ENCODE measurements at regions not wholly inside any gene's neighbourhood (a gene's known extent, or its start where the extent isn't known, plus 50 kb on each side); places are given as distances from the start of the nearest gene placed in this dataset.

GRCh38 chr2:9069543-9069942, 66.1 kb upstream of the MBOAT2 start:
- Mint-ChIP-seq H3K27ac (ENCODE audit: unreplicated experiment) (no peak overlapping the region), H3K9me3 (ENCODE audit: unreplicated experiment) (no peaks in the 10 kb centered on the region)

GRCh38 chr2:9065901-9066300, 62.4 kb upstream of the MBOAT2 start:
- DNase-seq (ENCODE audit: low spot score), result no peak
- H3K4me3 Mint-ChIP-seq (ENCODE audit: unreplicated experiment), result no peak overlapping the region
- peaks cover 5% of the 10 kb centered on the region for H3K36me3 Mint-ChIP-seq (ENCODE audit: low read depth, unreplicated experiment)
- H3K27me3 Mint-ChIP-seq (ENCODE audit: unreplicated experiment), result peaks cover 1% of the 10 kb centered on the region
- H3K4me1 Mint-ChIP-seq (ENCODE audit: unreplicated experiment), result no peaks in the 10 kb centered on the region
- no peak overlapping the region for H3K27ac Mint-ChIP-seq (ENCODE audit: unreplicated experiment)
- TF ChIP-seq CTCF (IDR thresholded peaks at IDR 0.05; ENCODE audit: unreplicated experiment), result no peak
- no peaks in the 10 kb centered on the region for H3K9me3 Mint-ChIP-seq (ENCODE audit: unreplicated experiment)

More at GRCh38 chr2:9069543-9069942, 66.1 kb upstream of the MBOAT2 start:
- TF ChIP-seq CTCF (IDR thresholded peaks at IDR 0.05; ENCODE audit: unreplicated experiment), result no peak
- no peak for DNase-seq (ENCODE audit: low spot score)
- Mint-ChIP-seq H3K4me3 (ENCODE audit: unreplicated experiment) (no peak overlapping the region), H3K27me3 (ENCODE audit: unreplicated experiment) (peaks cover 1% of the 10 kb centered on the region), H3K36me3 (ENCODE audit: low read depth, unreplicated experiment) (peaks cover 5% of the 10 kb centered on the region), H3K4me1 (ENCODE audit: unreplicated experiment) (no peaks in the 10 kb centered on the region)

- TF ChIP-seq CTCF (IDR thresholded peaks at IDR 0.05; ENCODE audit: unreplicated experiment), result no peak
- Mint-ChIP-seq H3K27me3 (ENCODE audit: unreplicated experiment) (peaks cover 1% of the 10 kb centered on the region), H3K9me3 (ENCODE audit: unreplicated experiment) (no peaks in the 10 kb centered on the region), H3K4me1 (ENCODE audit: unreplicated experiment) (peaks cover 6% of the 10 kb centered on the region), H3K4me3 (ENCODE audit: unreplicated experiment) (no peak overlapping the region), H3K27ac (ENCODE audit: unreplicated experiment) (no peak overlapping the region), H3K36me3 (ENCODE audit: low read depth, unreplicated experiment) (peaks cover 9% of the 10 kb centered on the region)
- DNase-seq (ENCODE audit: low spot score), result no peak
Observed at GRCh38 chr2:9063023-9063606, 59.6 kb upstream of the MBOAT2 start.

GRCh38 chr2:9060819-9061218, 57.3 kb upstream of the MBOAT2 start:
- TF ChIP-seq CTCF (IDR thresholded peaks at IDR 0.05; ENCODE audit: unreplicated experiment), result no peak
- no peak overlapping the region for H3K4me3 Mint-ChIP-seq (ENCODE audit: unreplicated experiment)
- H3K9me3 Mint-ChIP-seq (ENCODE audit: unreplicated experiment), result no peaks in the 10 kb centered on the region
- H3K36me3 Mint-ChIP-seq (ENCODE audit: low read depth, unreplicated experiment), result peaks cover 4% of the 10 kb centered on the region
- no peaks in the 10 kb centered on the region for H3K27me3 Mint-ChIP-seq (ENCODE audit: unreplicated experiment)
- peaks cover 7% of the 10 kb centered on the region for H3K4me1 Mint-ChIP-seq (ENCODE audit: unreplicated experiment)
- no peak overlapping the region for H3K27ac Mint-ChIP-seq (ENCODE audit: unreplicated experiment)
- DNase-seq (ENCODE audit: low spot score), result no peak

GRCh38 chr2:9057939-9058761, 54.7 kb upstream of the MBOAT2 start:
- no peaks in the 10 kb centered on the region for H3K9me3 Mint-ChIP-seq (ENCODE audit: unreplicated experiment)
- no peak for DNase-seq (ENCODE audit: low spot score)
- no peaks in the 10 kb centered on the region for H3K27me3 Mint-ChIP-seq (ENCODE audit: unreplicated experiment)
- H3K4me3 Mint-ChIP-seq (ENCODE audit: unreplicated experiment), result no peak overlapping the region
- no peak for TF ChIP-seq CTCF (IDR thresholded peaks at IDR 0.05; ENCODE audit: unreplicated experiment)
- H3K36me3 Mint-ChIP-seq (ENCODE audit: low read depth, unreplicated experiment), result peaks cover 8% of the 10 kb centered on the region
- H3K4me1 Mint-ChIP-seq (ENCODE audit: unreplicated experiment), result peaks cover 23% of the 10 kb centered on the region
- no peak overlapping the region for H3K27ac Mint-ChIP-seq (ENCODE audit: unreplicated experiment)
